Hepatocyte (in vitro differentiated cells): ENCODE measurements at regions not wholly inside any gene's neighbourhood (a gene's known extent, or its start where the extent isn't known, plus 50 kb on each side); places are given as distances from the start of the nearest gene placed in this dataset.

Experiments
- DNase-seq: peaks from one replicate; pipeline ENCODE4 v3.0.0-alpha.2; 2016; ENCODE audit warnings: low spot score
- H2AFZ ChIP-seq: fragments of 200-600 bp; sonication (generic); 2 replicates; pipeline ENCODE4 v1.6.0; 2016; ENCODE audit warnings: antibody characterized with exemption, mild to moderate bottlenecking
- H3K27ac ChIP-seq: fragments of 200-600 bp; sonication (generic); 2 replicates; pipeline ENCODE4 v1.5.1; 2016; ENCODE audit warnings: mild to moderate bottlenecking
- H3K27me3 ChIP-seq: fragments of 200-600 bp; sonication (generic); 2 replicates; pipeline ENCODE4 v1.6.1; 2016
- H3K36me3 ChIP-seq: fragments of 200-600 bp; sonication (generic); replicated peaks from 2 replicates; pipeline ENCODE4 v1.5.1; 2016; ENCODE audit warnings: low read depth; ENCODE audit not compliant: insufficient read depth
- H3K4me1 ChIP-seq: fragments of 200-600 bp; sonication (generic); 2 replicates; pipeline ENCODE4 v1.5.1; 2016; ENCODE audit warnings: mild to moderate bottlenecking, moderate library complexity; ENCODE audit not compliant: insufficient read depth
- H3K4me2 ChIP-seq: fragments of 200-600 bp; sonication (generic); 2 replicates; pipeline ENCODE4 v1.6.0; 2016
- H3K4me3 ChIP-seq: fragments of 200-600 bp; sonication (generic); 2 replicates; pipeline ENCODE4 v1.5.1; 2016; ENCODE audit warnings: mild to moderate bottlenecking
- H3K79me2 ChIP-seq: fragments of 200-600 bp; sonication (generic); 2 replicates; pipeline ENCODE4 v1.6.0; 2017; ENCODE audit warnings: mild to moderate bottlenecking
- H3K9me2 ChIP-seq: fragments of 200-600 bp; sonication (generic); replicated peaks from 2 replicates; pipeline ENCODE4 v1.6.0; 2017; ENCODE audit warnings: mild to moderate bottlenecking; ENCODE audit not compliant: insufficient read depth
- H3K9me3 ChIP-seq: fragments of 200-600 bp; sonication (generic); 2 replicates; pipeline ENCODE4 v1.5.1; 2016; ENCODE audit warnings: low read depth, mild to moderate bottlenecking
- H4K20me1 ChIP-seq: fragments of 200-600 bp; sonication (generic); 2 replicates; pipeline ENCODE4 v1.6.0; 2016; ENCODE audit warnings: mild to moderate bottlenecking; ENCODE audit not compliant: insufficient read depth, poor library complexity, severe bottlenecking
- EZH2 ChIP-seq: fragments of 200-600 bp; sonication (generic); IDR thresholded peaks from 2 replicates; pipeline ENCODE4 v1.6.1; 2016; ENCODE audit warnings: antibody characterized with exemption, mild to moderate bottlenecking, borderline replicate concordance
- EZH2phosphoT487 ChIP-seq: fragments of 200-600 bp; sonication (generic); IDR thresholded peaks from one replicate; pipeline ENCODE4 v1.6.1; 2018; ENCODE audit warnings: antibody characterized with exemption, mild to moderate bottlenecking, low read depth, moderate library complexity; ENCODE audit not compliant: unreplicated experiment, severe bottlenecking
- WGBS: methylation state at CpG from one replicate; pipeline ENCODE4 v1.1.6; 2016; ENCODE audit warnings: low lambda C conversion rate; ENCODE audit errors: missing lambda C conversion rate; 5-methylcytosine and 5-hydroxymethylcytosine counted together
- TF ChIP-seq, protein P1 (sequence below): fragments of 200-600 bp; sonication (generic); IDR thresholded peaks from 2 replicates; pipeline ENCODE4 v1.5.1; 2016; ENCODE audit warnings: antibody characterized with exemption, mild to moderate bottlenecking; ENCODE audit not compliant: poor library complexity

DNA sequence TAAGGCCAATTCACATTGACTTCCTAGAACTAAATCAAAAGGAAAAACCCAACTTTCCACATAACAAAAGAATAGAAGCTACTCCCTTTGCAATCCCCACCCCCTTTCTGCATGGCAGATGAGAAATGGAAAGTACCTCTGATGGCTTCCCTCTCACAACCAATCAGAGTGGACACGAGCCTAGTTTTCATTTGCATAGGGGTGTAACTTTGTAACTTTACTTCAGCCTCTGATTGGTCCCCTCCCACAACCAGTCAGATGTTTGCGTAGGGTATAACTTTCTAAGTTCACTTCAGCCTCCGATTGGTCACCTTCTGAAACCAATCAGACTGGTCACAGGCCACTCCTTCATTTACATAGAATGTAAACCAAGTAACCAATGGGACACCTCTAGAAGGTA lies 328.5 kb downstream of the CDH26 start:
- TF ChIP-seq, protein P1, sequence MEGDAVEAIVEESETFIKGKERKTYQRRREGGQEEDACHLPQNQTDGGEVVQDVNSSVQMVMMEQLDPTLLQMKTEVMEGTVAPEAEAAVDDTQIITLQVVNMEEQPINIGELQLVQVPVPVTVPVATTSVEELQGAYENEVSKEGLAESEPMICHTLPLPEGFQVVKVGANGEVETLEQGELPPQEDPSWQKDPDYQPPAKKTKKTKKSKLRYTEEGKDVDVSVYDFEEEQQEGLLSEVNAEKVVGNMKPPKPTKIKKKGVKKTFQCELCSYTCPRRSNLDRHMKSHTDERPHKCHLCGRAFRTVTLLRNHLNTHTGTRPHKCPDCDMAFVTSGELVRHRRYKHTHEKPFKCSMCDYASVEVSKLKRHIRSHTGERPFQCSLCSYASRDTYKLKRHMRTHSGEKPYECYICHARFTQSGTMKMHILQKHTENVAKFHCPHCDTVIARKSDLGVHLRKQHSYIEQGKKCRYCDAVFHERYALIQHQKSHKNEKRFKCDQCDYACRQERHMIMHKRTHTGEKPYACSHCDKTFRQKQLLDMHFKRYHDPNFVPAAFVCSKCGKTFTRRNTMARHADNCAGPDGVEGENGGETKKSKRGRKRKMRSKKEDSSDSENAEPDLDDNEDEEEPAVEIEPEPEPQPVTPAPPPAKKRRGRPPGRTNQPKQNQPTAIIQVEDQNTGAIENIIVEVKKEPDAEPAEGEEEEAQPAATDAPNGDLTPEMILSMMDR = no peak
- TF ChIP-seq EZH2 (no peak), EZH2phosphoT487 (no peak)
- Histone ChIP-seq H3K4me2 (no peak overlapping the region), H3K4me3 (no peak overlapping the region), H3K9me3 (no peaks in the 10 kb centered on the region), H3K27ac (no peak overlapping the region), H4K20me1 (no peaks in the 10 kb centered on the region), H3K4me1 (no peaks in the 10 kb centered on the region), H3K36me3 (no peaks in the 10 kb centered on the region), H2AFZ (no peak overlapping the region), H3K79me2 (no peaks in the 10 kb centered on the region), H3K27me3 (no peaks in the 10 kb centered on the region), H3K9me2 (no peaks in the 10 kb centered on the region)
- DNase-seq = no peak
- 74% methylated on average over 3 of the region's 3 CpGs for WGBS

DNA sequence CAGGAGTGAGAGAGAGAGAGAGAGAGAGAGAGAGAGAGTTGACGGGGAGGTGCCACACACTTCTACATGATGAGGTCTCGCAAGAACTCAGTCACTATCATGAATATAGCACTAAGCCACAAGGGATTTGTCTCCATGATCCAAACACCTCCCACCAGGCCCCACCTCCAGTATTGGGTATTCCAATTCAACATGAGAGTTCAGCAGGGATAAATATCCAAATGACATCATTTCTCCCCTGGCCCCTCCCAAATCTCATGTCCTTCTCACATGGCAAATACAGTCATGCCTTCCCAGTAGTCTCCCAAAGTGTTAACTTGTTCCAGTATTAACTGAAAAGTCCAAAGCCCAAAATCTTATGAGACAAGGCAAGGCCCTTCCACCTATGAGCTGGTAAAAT lies 330.7 kb downstream of the CDH26 start:
- no peaks in the 10 kb centered on the region for H3K4me1 ChIP-seq
- no peak overlapping the region for H3K4me2 ChIP-seq

DNA sequence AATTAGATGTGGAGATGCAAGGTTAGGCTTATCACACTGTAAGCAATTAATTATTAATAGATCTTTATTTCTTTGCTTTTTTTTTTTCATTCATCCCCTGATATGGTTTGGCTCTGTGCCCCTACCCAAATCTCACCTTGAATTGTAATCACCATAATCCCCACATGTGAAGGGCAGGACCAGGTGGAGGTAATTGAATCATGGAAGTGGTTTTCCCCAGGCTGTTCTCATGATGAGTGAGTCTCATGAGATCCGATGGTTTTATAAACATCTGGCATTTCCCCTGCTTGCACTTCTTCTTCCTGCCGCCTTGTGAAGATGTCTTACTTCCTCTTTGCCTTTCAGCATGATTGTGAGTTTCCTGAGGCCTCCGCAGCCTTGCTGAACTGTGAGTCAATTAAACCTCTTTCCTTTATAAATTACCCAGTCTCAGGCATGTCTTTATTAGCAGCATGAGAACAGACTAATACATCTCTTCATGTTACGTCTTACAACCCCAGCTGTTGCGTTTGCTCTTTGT lies 333.8 kb downstream of the CDH26 start:
- no peaks in the 10 kb centered on the region for H3K79me2 ChIP-seq
- H3K4me2 ChIP-seq = no peak overlapping the region
- no peaks in the 10 kb centered on the region for H3K9me2 ChIP-seq
- TF ChIP-seq EZH2phosphoT487 (no peak), EZH2 (no peak)
- TF ChIP-seq, protein P1 = no peak
- H3K9me3 ChIP-seq = no peaks in the 10 kb centered on the region
- no peak overlapping the region for H3K4me3 ChIP-seq
- no peak overlapping the region for H3K27ac ChIP-seq
- no peaks in the 10 kb centered on the region for H3K27me3 ChIP-seq
- no peak for DNase-seq
- H4K20me1 ChIP-seq = no peaks in the 10 kb centered on the region
- 83% methylated on average over 5 of the region's 5 CpGs for WGBS
- H3K4me1 ChIP-seq = no peaks in the 10 kb centered on the region
- H2AFZ ChIP-seq = no peak overlapping the region
- no peaks in the 10 kb centered on the region for H3K36me3 ChIP-seq

More for the DNA sequence above, 330.7 kb downstream of the CDH26 start:
- no peak overlapping the region for H3K4me3 ChIP-seq
- H3K27ac ChIP-seq = no peak overlapping the region
- H2AFZ ChIP-seq = no peak overlapping the region
- H3K36me3 ChIP-seq = no peaks in the 10 kb centered on the region
- no peak for DNase-seq
- no peaks in the 10 kb centered on the region for H4K20me1 ChIP-seq
- 86% methylated on average over 2 of the region's 2 CpGs for WGBS
- no peaks in the 10 kb centered on the region for H3K27me3 ChIP-seq
- TF ChIP-seq EZH2phosphoT487 (no peak), EZH2 (no peak)
- TF ChIP-seq, protein P1 = no peak
- H3K79me2 ChIP-seq = no peaks in the 10 kb centered on the region
- no peaks in the 10 kb centered on the region for H3K9me2 ChIP-seq
- H3K9me3 ChIP-seq = no peaks in the 10 kb centered on the region

- H3K79me2 ChIP-seq = no peaks in the 10 kb centered on the region
- H3K9me3 ChIP-seq = no peaks in the 10 kb centered on the region
- H3K27ac ChIP-seq = no peak overlapping the region
- H3K27me3 ChIP-seq = no peaks in the 10 kb centered on the region
- no peak for DNase-seq
- H3K4me3 ChIP-seq = no peak overlapping the region
- H3K4me2 ChIP-seq = no peak overlapping the region
- 86% methylated on average over 8 of the region's 8 CpGs for WGBS
- no peaks in the 10 kb centered on the region for H4K20me1 ChIP-seq
- TF ChIP-seq EZH2phosphoT487 (no peak), EZH2 (no peak)
- TF ChIP-seq, protein P1 = no peak
- H2AFZ ChIP-seq = no peak overlapping the region
- H3K36me3 ChIP-seq = no peaks in the 10 kb centered on the region
- no peaks in the 10 kb centered on the region for H3K9me2 ChIP-seq
- H3K4me1 ChIP-seq = no peaks in the 10 kb centered on the region
Observed at GRCh38 chr20:60294632-60295031, 336.4 kb downstream of the CDH26 start.
